ENCODE measurements at regions not wholly inside any gene's neighbourhood (a gene's known extent, or its start where the extent isn't known, plus 50 kb on each side); places are given as distances from the start of the nearest gene placed in this dataset.

GRCh38 chr1:82220754-82221153, 420.0 kb downstream of the ADGRL2 start:
- WGBS, result 90% methylated on average over 5 of the region's 5 CpGs
- H3K27me3 ChIP-seq, result no peaks in the 10 kb centered on the region
- H3K4me3 ChIP-seq, result no peak overlapping the region
- H3K27ac ChIP-seq, result no peak overlapping the region
- H3K36me3 ChIP-seq, result no peaks in the 10 kb centered on the region
- peaks cover 7% of the 10 kb centered on the region for H3K4me1 ChIP-seq
- TF ChIP-seq POLR2A (IDR thresholded peaks at IDR 0.05) (no peak), EP300 (IDR thresholded peaks at IDR 0.05) (no peak), POLR2AphosphoS5 (IDR thresholded peaks at IDR 0.05) (no peak), CTCF (IDR thresholded peaks at IDR 0.05) (no peak)
- H3K9me3 ChIP-seq, result no peaks in the 10 kb centered on the region
- DNase-seq (ENCODE audit: low spot score in 2 of 2), result no peak

- no peak overlapping the region for H3K27ac ChIP-seq
- no peaks in the 10 kb centered on the region for H3K27me3 ChIP-seq
- 93% methylated on average over 3 of the region's 3 CpGs for WGBS
- no peaks in the 10 kb centered on the region for H3K4me1 ChIP-seq
- no peak overlapping the region for H3K4me3 ChIP-seq
- TF ChIP-seq POLR2AphosphoS5 (IDR thresholded peaks at IDR 0.05) (no peak), CTCF (IDR thresholded peaks at IDR 0.05) (no peak), POLR2A (IDR thresholded peaks at IDR 0.05) (no peak), EP300 (IDR thresholded peaks at IDR 0.05) (no peak)
- no peaks in the 10 kb centered on the region for H3K9me3 ChIP-seq
- no peaks in the 10 kb centered on the region for H3K36me3 ChIP-seq
- no peak for DNase-seq (ENCODE audit: low spot score in 2 of 2)
Measured at GRCh38 chr1:82219841-82220240, 419.1 kb downstream of the ADGRL2 start.

GRCh38 chr1:82218846-82219245, 418.1 kb downstream of the ADGRL2 start:
- Histone ChIP-seq H3K4me3 (no peak overlapping the region), H3K36me3 (no peaks in the 10 kb centered on the region), H3K27ac (no peak overlapping the region), H3K9me3 (no peaks in the 10 kb centered on the region), H3K27me3 (no peaks in the 10 kb centered on the region), H3K4me1 (no peaks in the 10 kb centered on the region)
- no peak for DNase-seq (ENCODE audit: low spot score in 2 of 2)
- TF ChIP-seq CTCF (IDR thresholded peaks at IDR 0.05) (no peak), POLR2AphosphoS5 (IDR thresholded peaks at IDR 0.05) (no peak), POLR2A (IDR thresholded peaks at IDR 0.05) (no peak), EP300 (IDR thresholded peaks at IDR 0.05) (no peak)
- WGBS, result 97% methylated on average over 2 of the region's 2 CpGs

GRCh38 chr1:82215853-82216175, 415.1 kb downstream of the ADGRL2 start:
- 93% methylated on average over 2 of the region's 2 CpGs for WGBS

More at GRCh38 chr1:82215853-82216175, 415.1 kb downstream of the ADGRL2 start:
- Histone ChIP-seq H3K27ac (no peak overlapping the region), H3K36me3 (no peaks in the 10 kb centered on the region), H3K4me3 (no peak overlapping the region), H3K9me3 (no peaks in the 10 kb centered on the region), H3K4me1 (no peaks in the 10 kb centered on the region), H3K27me3 (no peaks in the 10 kb centered on the region)
- TF ChIP-seq CTCF (IDR thresholded peaks at IDR 0.05) (no peak), EP300 (IDR thresholded peaks at IDR 0.05) (no peak), POLR2A (IDR thresholded peaks at IDR 0.05) (no peak), POLR2AphosphoS5 (IDR thresholded peaks at IDR 0.05) (no peak)
- no peak for DNase-seq (ENCODE audit: low spot score in 2 of 2)

All from suprapubic skin (tissue), 4 donors.